HuH-7.5 (cell line): ENCODE measurements at regions not wholly inside any gene's neighbourhood (a gene's known extent, or its start where the extent isn't known, plus 50 kb on each side); places are given as distances from the start of the nearest gene placed in this dataset.

ENCODE experiments used
- DNase-seq: peaks from one replicate; pipeline ENCODE4 v3.0.0; 2011; ENCODE audit warnings: low spot score

DNA sequence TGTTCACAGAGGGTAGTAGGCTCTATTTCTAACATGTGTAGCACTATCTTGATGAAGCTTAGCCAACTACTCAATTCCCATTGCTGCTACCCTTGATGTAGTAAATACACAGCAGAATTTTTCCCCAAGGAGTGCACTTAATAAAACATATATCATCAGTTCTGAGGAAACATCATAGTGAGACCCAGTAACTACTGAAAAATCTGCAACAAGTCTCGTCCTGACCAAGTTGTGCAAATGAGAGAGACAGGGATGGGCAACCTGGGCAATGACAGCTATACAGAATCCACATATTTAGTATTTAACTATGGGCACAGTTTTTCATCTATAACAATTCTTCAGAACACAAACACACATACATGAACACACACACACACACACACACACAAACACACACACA lies 1073.8 kb upstream of the SORCS1 start:
- no peak for DNase-seq

DNA sequence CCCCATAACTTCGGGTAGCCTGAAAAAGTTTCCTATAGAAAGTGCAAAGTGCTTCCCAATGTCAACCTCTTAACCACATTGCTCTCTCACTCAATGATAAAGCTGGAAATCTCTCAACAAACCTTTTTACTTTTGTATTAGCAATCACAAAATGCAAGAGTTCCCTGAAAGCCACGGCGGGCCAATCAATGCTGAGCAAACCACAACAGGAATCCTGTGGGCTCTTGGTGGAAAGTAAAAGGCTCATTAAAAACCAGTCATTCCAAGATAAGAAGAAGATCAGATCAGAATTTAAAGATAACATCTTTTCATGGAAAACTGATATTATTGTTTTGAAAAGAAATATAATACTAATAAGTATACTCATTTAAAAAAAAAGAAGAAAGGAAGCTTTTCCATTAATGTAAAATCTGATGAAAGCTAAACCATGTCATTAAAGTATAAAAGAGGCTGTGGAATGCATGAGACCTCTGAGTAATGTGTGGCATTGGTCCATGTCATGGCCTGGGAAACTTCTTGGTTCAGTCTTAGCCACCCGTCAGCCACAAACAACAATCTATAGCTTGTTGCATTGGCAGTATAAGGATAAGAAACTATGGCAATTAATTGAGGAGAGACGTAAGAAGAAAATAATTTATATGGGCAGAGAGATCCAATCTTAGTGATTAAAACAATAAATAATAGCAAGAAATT lies 1066.1 kb upstream of the SORCS1 start:
- DNase-seq = no peak

DNA sequence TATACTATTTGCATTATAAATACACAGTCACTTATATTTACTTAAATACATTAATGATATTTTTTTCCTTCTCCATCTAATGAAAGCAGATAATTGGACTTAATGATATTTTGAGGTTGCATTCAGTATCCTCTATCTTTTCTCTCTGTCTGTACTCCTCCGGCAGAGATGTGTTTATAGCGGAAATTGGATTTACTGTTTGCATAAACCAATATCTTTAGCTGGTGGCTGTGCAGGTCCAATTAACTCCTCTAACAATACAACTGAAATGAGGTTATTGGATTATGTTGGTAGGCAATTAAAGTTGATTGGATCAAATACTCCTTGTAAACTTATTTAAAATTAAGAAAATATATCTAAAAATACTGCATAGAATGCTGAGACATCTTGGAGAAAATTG lies 1044.2 kb upstream of the SORCS1 start:
- no peak for DNase-seq

DNA sequence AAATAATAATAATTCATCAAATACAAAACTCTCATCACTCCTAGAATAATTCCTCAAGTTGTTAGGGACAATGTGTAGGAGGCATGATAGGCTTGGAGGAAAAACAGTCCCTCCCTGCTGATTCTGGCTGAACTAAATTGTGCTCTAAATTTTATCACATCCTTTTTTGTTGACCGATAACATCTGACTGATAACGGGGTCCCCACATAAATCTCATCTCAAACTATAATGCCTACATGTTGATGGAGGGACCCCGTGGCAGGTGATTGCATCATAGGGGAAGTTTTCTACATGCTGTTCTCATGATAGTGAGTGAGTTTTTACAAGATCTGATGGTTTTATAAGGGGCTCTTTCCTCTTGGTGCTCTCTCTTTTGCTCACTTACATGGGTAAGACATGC lies 1043.5 kb upstream of the SORCS1 start:
- no peak for DNase-seq

DNA sequence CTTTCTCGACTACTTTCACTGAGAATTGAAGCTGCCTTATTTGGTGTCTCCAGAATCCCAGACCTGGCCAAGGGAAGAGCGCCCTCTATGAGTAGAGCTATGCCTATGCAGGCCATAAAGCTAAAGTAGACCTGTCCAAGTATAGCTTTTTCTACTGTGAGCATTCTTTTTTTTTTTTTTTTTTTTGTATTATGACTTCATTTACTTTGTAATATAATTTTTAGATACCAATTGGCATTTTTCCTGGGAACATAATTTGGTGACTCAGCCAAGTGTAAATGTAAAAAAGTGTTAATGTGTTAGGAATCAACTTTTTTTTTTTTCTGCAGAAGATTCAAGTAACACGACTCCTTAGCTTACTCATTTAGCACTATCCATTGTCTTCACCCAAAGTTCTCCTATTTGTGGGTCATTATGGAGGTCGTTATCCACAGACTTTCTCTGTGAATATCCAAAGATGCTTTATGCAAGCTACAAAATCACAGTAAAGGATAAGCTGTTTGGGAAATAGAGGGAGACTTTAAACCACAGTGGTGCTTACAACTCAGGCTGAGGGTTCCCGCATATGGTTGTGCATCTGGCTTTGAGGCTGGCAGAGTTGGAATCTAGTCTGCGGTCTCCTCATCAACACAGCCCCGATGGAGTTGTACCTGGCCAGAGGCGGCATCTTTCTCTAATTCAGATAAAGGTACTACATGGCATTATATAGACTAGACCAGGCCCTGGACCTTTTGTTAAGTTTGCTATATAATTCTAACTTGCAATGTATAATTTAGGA lies 1040.2 kb upstream of the SORCS1 start:
- no peak for DNase-seq

DNA sequence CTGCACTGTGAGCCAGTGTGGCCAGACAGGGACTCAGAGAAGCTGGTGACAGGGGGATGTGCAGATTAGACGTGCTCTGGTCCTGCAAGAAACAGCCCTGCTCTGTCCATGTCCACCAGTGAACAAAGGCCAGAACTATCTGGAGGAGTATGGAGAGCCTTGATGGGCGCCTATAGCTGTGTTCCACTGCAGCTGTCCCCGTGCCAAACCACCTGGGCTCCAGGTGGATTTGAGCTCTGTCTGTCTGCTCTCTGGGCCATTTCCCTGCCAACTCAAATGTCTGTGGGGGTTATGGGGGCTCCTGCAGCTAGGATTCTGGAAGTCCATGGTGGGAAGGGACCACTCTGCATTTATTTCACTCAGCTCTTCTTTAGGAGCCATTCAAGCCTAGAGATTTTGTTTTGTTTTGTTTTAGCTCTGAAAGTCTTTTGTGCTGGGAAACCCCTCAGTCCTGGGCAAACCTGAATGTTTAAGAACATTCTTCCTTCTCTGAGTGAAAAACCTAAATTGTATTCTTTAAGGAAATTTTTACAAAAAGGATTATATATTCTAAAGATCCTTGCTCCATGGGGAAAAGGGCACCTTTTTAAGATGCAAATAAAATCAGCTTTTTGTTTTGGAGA lies 1039.5 kb upstream of the SORCS1 start:
- DNase-seq = no peak

DNA sequence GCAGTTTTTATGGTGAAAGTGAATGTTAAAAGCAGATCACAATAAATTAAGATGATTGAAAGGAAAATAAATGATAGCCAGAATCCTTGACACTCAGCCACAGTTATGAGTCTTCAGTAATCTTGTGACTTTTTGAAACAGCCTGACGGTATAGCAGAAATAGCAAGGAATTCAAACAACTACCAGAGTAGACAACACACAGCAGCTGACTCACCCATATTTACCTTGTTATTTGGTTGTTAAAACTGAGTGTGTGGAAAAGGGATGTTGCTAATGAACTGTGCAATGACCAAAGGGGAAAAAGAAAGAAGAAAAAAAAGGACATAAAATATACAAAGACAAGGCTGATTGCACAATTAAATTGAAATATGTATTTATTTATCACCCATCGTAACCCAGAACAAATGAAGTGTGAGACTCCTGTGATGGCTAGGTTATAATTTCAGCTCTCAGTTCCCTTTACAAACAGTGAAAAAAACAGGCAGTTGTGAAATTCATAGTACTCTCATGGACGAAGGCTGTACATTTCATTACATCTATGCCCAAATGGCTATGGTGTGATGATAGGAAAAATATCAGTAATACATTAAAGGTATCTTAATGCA lies 1023.0 kb upstream of the SORCS1 start:
- no peak for DNase-seq

DNA sequence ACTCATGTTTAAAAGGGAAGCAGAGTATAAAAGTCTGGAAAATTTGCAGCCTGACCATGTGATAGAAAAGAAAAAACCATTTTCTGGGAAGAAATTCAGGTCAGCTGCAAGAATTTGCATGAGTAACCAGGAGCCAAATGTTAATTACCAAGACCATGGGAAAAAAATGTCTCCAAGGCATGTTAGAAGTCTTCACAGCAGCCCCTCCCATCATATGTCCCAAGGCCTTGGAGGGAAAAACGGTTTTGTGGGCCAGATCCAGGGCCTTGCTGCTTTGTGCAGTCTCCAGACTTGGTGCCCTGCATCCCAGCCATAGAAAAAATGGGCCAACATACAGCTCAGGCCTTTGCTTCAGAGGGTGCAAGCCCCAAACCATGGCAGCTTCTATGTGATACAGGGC lies 1019.6 kb upstream of the SORCS1 start:
- no peak for DNase-seq

DNA sequence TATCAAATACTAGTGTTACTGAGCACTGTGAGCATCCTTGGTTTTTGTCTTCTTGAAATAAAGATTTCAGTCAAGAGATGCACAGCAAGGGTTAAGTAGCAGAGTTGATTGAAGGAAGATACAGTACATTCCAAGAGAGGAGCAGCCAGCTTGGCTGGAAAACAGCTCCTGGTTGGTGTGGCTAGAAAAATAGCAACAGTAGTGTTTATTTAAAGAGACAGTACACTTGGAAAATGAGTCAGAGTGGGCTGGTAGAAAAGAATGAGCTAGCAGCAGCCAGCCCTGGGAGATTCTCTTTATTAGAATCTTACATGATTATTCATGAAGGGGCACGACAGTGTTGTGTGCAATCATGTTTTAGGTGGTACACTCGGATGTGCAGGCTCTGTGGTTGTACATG lies 1016.4 kb upstream of the SORCS1 start:
- DNase-seq = no peak

DNA sequence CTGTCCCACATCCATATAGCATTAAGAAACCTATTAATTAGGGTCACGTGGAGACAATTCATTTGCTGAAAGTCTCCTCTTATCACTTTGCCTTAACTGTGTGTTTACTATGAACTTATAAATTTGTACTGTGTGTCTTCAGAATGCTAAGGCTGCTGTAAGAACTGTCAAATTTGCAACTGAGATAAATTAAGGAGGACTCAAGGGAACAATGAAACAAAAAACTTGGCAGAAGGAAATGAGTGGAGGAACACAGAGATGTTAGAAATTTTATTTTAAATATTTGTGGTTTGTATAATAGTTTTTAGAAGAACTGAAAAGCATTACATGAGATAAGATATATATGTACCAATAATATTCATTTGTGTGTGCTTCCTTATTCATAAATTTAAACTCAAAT lies 1005.3 kb upstream of the SORCS1 start:
- no peak for DNase-seq

DNA sequence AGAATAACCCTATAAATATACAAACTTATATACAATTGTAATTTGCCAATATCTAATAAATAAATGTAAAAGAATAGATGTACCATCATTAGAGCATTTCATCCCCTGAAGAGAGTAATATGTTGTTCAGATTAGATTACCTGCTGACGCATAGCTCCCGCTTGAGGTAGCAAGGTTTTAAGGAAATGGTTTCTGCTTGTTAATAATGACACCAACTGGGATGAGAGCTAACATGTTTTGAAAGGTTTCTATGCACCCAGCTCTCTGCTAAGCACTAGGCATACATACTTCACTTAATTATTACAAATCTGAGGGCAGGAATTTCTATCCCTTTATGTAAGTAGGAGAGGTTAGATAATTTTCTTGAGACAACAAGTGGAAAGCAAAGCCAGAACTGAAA lies 1003.3 kb upstream of the SORCS1 start:
- no peak for DNase-seq

DNA sequence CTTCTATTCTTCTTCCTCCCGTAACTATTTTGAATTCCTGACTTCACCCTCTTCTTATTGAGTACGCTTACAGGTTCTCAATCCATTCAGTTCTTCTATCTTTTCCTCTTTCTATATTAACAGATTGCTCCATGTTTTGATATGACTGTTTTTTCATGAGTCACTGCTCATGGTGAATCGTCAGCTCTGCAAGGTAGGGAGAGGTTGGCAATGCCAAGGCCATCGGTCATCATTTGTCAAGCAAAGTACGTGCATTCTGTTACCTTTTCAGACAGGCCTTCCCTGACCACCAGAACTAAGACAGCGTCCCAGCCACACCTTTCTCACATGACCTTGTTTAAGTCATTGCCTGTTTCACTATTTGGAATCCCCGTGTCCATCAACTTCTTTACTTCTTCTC lies 1001.9 kb upstream of the SORCS1 start:
- no peak for DNase-seq

DNA sequence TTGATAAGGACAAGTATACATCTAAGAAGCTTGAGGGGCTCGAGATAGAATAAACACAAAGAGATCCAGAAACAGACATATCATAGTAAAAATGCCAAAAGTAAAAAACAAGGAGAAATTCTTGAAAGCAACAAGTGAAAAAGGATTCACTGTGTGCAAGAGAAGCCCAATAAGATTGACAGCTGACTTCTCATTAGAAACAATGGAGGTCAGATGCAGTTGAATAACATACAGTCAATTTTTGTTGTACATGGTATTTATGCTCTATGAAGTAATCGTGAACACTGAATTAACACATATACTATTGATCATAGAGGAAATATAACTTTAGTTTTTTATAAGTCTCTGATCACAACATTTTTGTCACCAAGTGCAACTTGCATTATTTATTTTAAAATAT lies 982.8 kb upstream of the SORCS1 start:
- DNase-seq = no peak

DNA sequence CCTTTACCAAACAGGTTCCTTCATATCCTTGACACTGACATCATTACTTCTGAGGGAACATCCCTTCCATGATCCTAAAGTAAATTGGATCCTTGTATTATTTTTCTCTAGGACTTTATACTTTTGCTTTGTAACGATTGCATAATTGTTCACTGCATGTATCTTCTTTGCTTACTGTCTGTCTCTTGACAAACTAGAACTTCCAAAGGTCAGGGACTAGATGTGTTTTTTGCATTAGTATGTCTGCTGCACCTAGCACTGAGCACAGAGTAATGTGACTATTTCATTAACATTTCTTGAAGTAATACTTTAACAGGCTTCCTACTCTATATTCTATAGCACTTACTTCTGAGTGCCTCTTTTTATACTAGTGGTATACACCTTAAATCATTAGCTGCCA lies 976.6 kb upstream of the SORCS1 start:
- DNase-seq = no peak

DNA sequence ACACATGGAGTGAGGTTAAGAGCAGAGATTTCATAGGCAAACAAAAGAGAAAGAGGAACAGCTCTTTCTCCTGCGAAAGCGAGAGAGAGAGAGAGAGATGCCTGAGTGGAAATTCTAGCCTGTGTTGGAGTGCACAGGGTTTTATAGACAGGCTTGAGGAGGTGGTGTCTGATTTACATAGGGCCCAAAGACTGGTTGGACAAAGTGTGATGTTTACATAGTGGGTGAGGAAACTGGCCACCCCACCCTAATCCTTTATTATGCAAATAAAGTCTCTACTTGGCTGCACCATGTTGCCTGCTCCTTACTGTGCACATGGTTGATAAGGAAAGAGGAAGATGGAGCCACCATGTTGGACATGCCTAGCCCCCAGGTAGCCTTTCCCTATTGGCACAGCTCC lies 967.8 kb upstream of the SORCS1 start:
- no peak for DNase-seq

DNA sequence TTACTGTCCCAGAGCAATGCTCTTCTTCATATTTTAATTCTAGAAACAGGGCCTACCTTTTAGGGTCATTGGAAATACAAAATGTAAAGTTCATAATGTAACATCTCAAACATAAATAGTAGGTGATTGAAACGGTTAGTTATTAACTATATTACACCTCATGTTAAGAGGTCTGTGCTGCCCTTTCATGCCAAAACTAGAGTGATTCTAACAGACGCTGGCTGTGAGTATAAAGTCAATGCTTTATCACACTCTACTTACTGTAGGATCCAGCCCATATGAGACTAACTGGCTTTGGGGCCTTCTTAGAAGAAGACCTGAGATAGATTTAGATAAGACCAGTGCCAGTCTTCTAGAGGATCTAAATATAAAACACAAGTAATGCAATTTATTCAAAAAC lies 966.1 kb upstream of the SORCS1 start:
- no peak for DNase-seq

DNA sequence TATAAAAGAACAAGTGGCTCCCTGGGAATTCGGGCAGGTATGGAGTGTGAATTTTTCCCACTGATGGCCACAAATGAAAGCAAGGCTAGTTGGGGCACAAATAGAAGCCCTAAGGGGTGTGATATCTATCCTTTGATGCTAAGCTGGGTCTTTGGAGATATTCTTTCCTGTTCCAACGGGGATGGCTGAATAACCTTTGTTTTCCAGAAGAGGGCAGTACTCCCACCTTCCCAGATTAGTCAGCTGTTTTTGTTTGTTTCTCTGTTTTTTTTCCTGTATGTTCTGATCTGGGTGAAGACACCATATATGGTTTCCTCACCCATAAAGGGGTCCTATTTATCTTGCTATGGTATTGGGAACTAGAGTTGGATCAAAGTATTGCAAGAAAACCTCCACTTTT lies 947.7 kb upstream of the SORCS1 start:
- no peak for DNase-seq

DNA sequence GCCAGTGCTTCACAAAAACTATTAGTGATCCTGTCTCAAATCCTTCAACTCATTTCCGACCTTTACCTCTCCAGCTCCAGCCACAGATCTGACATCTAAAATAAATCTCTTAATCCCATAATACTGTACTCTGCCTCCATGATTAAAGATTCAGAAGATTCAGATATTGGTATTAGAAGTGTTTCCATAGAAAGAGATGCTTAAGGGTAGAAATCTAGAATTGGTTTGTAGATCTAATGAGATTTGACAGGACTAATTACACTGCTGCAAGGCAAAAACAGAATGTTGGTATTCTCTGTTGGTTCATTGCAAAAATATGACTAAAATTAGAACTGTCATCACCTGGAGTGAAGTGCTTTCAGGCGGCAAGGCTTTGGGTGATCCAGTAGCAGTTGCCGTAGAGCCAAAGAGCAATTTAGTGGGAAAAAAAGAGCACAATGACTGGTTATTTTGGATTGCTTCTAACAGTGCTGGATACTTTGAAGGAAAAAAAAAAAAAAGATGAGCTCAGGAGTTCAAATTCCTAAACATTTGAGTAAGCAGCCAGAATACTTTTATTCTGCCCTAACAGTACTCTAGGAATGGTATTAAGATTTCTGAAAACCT lies 940.1 kb upstream of the SORCS1 start:
- DNase-seq = no peak

DNA sequence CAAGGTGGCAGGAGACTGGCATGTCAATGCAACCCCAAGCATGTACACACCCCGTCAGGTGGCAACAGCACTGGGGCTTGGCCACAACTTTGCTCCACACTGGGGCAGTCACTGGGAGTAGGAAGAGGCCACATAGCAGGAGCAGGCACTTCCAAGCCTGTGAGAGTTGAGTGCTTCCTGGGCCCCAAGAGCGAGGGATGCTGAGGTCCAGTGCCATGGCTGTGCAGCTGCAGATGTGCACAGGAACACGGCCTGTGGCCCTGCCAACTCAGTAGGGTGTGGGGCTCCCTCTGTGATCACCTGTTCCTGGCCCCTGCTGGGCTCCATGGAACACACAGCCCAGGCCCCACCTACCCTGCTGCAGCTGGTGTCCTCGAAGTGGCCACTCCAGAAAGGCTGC lies 932.8 kb upstream of the SORCS1 start:
- no peak for DNase-seq

DNA sequence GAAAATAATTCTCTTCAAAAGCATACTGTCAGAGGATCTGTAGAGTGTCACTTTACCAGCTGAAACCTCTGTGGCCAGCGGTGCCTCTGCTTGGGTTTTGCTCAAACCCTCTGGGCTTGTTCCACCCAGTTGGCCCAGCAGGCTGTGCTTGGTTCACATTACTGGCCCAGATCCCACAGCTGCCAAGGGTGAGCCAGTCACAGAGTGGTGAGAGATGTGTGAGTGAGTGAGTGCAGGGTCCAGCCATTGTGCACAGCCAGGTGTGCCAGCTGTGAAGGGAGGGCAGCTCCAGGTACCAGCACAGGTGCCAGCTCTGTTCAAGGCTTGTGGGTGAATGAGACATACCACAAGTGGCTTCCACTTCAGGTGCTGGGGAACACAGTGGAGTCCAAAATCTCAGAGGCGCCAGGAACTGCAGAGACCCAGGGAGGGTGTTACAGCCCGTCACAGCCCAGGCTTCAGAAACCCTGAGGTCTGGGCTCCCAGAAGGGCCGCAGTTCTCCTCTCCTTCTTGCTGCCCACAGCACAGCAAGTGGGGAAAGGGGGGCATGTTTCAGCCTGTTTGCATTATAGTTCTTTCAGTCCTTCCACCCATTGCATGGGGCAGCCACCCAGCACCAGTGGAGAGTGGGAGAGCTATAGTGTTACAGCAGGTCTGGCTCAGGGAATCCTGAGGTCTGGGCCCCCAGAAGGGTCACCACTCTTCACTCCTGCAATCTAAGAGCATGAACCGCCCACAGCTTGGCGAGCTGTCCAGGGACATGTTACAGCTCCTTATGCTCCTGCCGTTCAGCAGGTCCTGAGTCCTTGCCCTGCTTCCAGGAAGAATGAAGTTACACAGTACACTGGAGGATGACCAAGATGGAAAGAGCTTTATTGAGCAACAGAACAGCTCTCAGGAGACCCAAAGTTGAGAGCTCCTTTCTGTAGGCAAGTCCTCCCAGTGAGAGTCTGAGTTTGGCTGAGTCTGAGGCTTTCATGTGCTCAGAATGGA lies 931.7 kb upstream of the SORCS1 start:
- DNase-seq = no peak

DNA sequence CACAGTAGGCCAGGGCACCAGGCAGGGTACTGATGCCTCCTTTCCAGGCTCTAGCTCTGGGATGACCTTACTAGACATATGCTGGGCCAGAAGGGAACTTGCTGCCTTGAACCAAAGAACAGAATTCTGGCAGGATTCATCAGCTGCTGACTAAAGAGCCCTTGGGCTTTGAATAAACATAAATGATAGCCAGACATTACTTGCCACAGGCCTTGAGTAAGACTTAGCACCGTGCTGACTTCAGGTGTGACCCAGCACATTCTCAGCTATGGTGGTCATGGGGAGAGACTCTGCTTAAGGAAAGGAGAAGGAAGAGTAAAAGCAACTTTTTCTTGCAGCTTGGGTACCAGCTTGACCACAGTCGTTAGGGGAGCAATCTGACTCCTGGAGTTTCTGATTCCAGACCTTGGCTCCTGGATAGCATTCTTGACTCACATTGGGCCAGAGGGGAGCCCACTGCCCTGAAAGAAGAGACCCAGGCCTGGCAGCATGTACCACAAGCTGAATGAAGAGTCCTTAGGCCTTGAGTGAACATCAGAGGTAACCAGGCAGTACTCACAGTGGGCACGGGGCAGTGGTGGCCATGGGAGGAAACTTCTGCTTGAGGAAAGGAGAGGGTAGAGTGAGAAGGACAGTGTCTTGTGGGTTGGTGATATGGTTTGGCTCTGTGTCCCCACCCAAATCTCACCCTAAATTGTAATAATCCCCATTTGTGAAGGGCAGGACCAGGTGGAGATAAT lies 926.1 kb upstream of the SORCS1 start:
- no peak for DNase-seq
